ENCODE measurements at regions not wholly inside any gene's neighbourhood (a gene's known extent, or its start where the extent isn't known, plus 50 kb on each side); places are given as distances from the start of the nearest gene placed in this dataset.

- TF ChIP-seq MXI1 (IDR thresholded peaks at IDR 0.05; ENCODE audit: low read depth, low read length) (no peak), CTCF (IDR thresholded peaks at IDR 0.05 in 2 of 3, conservative IDR thresholded peaks at IDR 0.05 in 1 of 3; ENCODE audit: control insufficient read depth in 2 of 3, extremely low read depth in 1 of 3, insufficient read depth in 1 of 3, low read depth in 3 of 3, low read length in 3 of 3) (no peak), CBFB (IDR thresholded peaks at IDR 0.05; ENCODE audit: low read depth) (no peak), GATAD2B (conservative IDR thresholded peaks at IDR 0.05; ENCODE audit: low read depth) (no peak), REST (IDR thresholded peaks at IDR 0.05; ENCODE audit: low read depth, low read length) (no peak), POLR2A (IDR thresholded peaks at IDR 0.05; ENCODE audit: low read depth, low read length) (no peak), HDAC6 (IDR thresholded peaks at IDR 0.05; ENCODE audit: unreplicated experiment) (no peak), CBX5 (IDR thresholded peaks at IDR 0.05; ENCODE audit: low read depth) (no peak), YBX1 (IDR thresholded peaks at IDR 0.05) (no peak), ATF3 (IDR thresholded peaks at IDR 0.05; ENCODE audit: borderline replicate concordance, extremely low read depth, low read depth, low read length) (no peak), MYB (IDR thresholded peaks at IDR 0.05; ENCODE audit: borderline replicate concordance, low read depth, low read length) (no peak), NFIC (IDR thresholded peaks at IDR 0.05; ENCODE audit: low read depth, low read length) (no peak)
Observed at GRCh38 chr4:111836601-111837000, 308.7 kb upstream of the FAM241A start.
